GM18505 (cell line): ENCODE measurements at regions not wholly inside any gene's neighbourhood (a gene's known extent, or its start where the extent isn't known, plus 50 kb on each side); places are given as distances from the start of the nearest gene placed in this dataset.

Experiments
- ATAC-seq: cut with Tn5 transposase; IDR thresholded peaks from one replicate; pipeline ENCODE4 v1.9.1; 2021; ENCODE audit not compliant: unreplicated experiment
- POLR2A ChIP-seq: IDR thresholded peaks from 4 replicates; pipeline ENCODE4 v1.6.1; 2011; ENCODE audit warnings: borderline replicate concordance; ENCODE audit not compliant: insufficient read depth, insufficient read length; ENCODE audit errors: extremely low read depth

GRCh38 chr12:115606040-115606439 lies 671.5 kb downstream of the MED13L start:
- TF ChIP-seq POLR2A = no peak
- ATAC-seq = no peak

- no peak for TF ChIP-seq POLR2A
- no peak for ATAC-seq
Observed at GRCh38 chr12:115598871-115599811, 678.4 kb downstream of the MED13L start.

GRCh38 chr12:115597157-115597712 lies 680.3 kb downstream of the MED13L start:
- ATAC-seq = no peak
- no peak for TF ChIP-seq POLR2A

GRCh38 chr12:115588131-115588530 lies 689.4 kb downstream of the MED13L start:
- no peak for TF ChIP-seq POLR2A
- ATAC-seq = no peak

- no peak for TF ChIP-seq POLR2A
- ATAC-seq = no peak
Observed at GRCh38 chr12:115584156-115584555, 693.3 kb downstream of the MED13L start.

- TF ChIP-seq POLR2A = no peak
- ATAC-seq = no peak
Observed at GRCh38 chr12:115583591-115583990, 693.9 kb downstream of the MED13L start.

GRCh38 chr12:115577401-115577800 lies 700.1 kb downstream of the MED13L start:
- TF ChIP-seq POLR2A = no peak
- ATAC-seq = no peak

GRCh38 chr12:115574826-115575225 lies 702.7 kb downstream of the MED13L start:
- no peak for TF ChIP-seq POLR2A
- ATAC-seq = no peak

GRCh38 chr12:115572440-115572839 lies 705.1 kb downstream of the MED13L start:
- TF ChIP-seq POLR2A = no peak
- ATAC-seq = no peak

- ATAC-seq = no peak
- TF ChIP-seq POLR2A = no peak
Observed at GRCh38 chr12:115571446-115571845, 706.0 kb downstream of the MED13L start.

- no peak for TF ChIP-seq POLR2A
- ATAC-seq = no peak
Observed at GRCh38 chr12:115571027-115571426, 706.5 kb downstream of the MED13L start.

- no peak for TF ChIP-seq POLR2A
- ATAC-seq = no peak
Observed at GRCh38 chr12:115570069-115570777, 707.3 kb downstream of the MED13L start.

GRCh38 chr12:115569345-115570068 lies 708.0 kb downstream of the MED13L start:
- no peak for TF ChIP-seq POLR2A
- ATAC-seq = no peak
